Retinal pigment epithelial cell (primary cell): ENCODE measurements at regions not wholly inside any gene's neighbourhood (a gene's known extent, or its start where the extent isn't known, plus 50 kb on each side); places are given as distances from the start of the nearest gene placed in this dataset.

Experiments
- DNase-seq: peaks from one replicate; pipeline ENCODE4 v3.0.0-alpha.2; 2010; ENCODE audit warnings: low read depth
- H3K4me3 ChIP-seq: 2 replicates; pipeline ENCODE4 v1.5.1; 2011; ENCODE audit warnings: mild to moderate bottlenecking, low read length, control low read depth, moderate library complexity
- CTCF ChIP-seq: conservative IDR thresholded peaks from 2 replicates; pipeline ENCODE4 v1.5.1; 2011; ENCODE audit warnings: low read depth, low read length, control low read depth, inconsistent platforms

- DNase-seq, result no peak
- peak; percentile 9 for TF ChIP-seq CTCF
- H3K4me3 ChIP-seq, result no peak overlapping the region
Measured at GRCh38 chr4:52529983-52530382, 129.1 kb downstream of the USP46 start.

- TF ChIP-seq CTCF, result no peak
- DNase-seq, result no peak
- no peak overlapping the region for H3K4me3 ChIP-seq
Measured at GRCh38 chr4:52535793-52536192, 123.3 kb downstream of the USP46 start.
